ENCODE measurements at regions not wholly inside any gene's neighbourhood (a gene's known extent, or its start where the extent isn't known, plus 50 kb on each side); places are given as distances from the start of the nearest gene placed in this dataset.

DNA sequence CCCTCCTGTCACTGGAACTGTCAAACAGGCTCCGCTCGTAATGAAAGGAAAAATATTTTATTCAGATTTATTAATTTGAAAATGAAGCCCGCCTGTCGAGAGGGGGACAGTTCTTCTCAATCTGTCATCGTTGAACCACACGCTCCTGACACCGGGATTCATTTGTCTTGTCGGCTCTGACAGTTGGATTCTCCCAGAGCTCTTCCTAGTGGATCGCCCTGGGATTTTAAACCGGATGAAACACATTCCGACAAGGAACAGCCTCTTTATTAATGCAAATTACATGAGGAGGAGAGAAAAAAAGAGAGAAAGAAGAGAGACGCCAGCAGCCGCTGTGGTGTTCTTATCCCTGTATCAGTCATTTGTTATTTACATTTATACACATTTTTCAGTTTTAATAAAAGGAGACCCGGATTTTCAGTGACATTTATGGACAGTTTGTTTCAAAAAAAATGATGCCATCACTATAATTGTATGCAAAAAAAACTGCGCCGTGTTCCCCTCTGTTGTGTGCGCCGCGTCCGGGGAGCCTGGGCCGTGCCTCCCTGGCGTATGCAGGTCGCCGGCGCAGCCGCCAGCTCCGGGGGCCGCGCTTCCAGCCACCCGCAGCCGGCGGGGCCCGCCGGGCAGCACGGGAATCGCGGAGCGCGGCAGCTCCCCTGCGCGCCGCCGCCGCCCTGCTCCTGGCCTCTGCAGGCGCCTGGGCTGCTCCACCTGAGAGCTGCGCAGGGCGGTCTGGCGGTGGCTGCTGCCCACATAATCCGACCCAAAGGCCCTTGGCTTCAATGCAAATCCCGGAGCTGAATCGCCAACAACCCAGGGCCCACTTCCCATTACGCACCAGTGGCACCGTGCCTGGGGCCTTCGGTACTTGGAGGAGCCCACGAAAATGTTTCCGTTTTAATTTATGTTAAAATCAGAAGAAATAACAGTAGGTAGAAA is 237.9 kb upstream of the PBX1 start:
- Mint-ChIP-seq H3K27me3 (peaks cover 0 to 12% (median 10%) of the 10 kb centered on the region in 3 donors), H3K27ac (no peak overlapping the region), H3K9me3 (peaks cover 0 to 12% (median 2%) of the 10 kb centered on the region in 7 donors), H3K4me1 (no peaks in the 10 kb centered on the region), H3K36me3 (peaks cover 0 to 9% of the 10 kb centered on the region in 2 donors), H3K4me3 (no peak overlapping the region)
- no peak for DNase-seq
- no peak for ATAC-seq (ENCODE audit: low read depth in 2 of 2)

GRCh38 chr1:164325786-164326185 is 233.2 kb upstream of the PBX1 start:
- peaks cover 0 to 1% of the 10 kb centered on the region in 2 donors for H3K36me3 Mint-ChIP-seq
- H3K9me3 Mint-ChIP-seq: peaks cover 3 to 25% (median 10%) of the 10 kb centered on the region in 7 donors
- no peak for ATAC-seq (ENCODE audit: low read depth in 2 of 2)
- H3K4me3 Mint-ChIP-seq: no peak overlapping the region
- H3K4me1 Mint-ChIP-seq: no peaks in the 10 kb centered on the region
- no peak overlapping the region for H3K27ac Mint-ChIP-seq
- H3K27me3 Mint-ChIP-seq: peaks cover 0 to 4% (median 2%) of the 10 kb centered on the region in 3 donors
- DNase-seq: no peak

DNA sequence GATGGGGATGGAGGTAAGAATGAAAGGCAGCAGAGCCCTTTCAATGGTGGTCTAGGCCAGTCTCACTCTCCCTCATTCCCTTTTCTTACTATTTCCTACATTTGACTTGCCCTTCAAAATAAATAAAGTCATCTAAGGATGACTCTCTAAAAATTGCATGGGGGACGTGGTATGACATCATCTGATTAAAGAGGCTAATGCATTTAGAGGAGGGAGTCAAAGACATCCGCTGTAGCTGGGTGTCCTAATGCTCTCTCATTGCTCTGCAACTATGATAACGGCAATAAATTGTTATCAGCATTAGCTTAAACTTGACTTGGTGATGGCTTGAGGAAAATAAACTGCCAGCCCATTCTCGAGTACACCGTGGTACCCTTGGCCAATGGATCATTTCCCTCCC is 225.6 kb upstream of the PBX1 start:
- H3K9me3 Mint-ChIP-seq: peaks cover 0 to 7% (median 5%) of the 10 kb centered on the region in 7 donors

DNA sequence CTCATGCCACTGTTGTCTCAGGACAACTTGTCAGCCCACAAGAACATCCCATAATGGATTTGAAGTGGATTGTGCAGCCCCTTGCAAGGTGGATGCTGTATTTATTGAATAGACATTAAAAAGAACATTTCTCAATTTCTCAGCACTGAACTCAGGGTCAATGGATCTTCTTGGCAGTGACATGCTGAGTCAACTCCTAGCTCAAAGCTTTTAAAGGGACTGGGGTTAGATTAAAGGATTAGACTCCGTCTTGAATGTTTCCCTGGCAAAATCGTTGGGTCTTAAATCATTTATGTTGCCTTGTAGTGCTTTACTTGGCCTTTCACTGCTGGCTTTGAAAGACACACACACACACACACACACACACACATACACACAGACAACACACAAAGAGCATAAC is 221.6 kb upstream of the PBX1 start:
- H3K4me1 Mint-ChIP-seq: no peaks in the 10 kb centered on the region
- ATAC-seq (ENCODE audit: low read depth in 2 of 2) (no peak), DNase-seq (no peak)
- H3K4me3 Mint-ChIP-seq: no peak overlapping the region
- H3K36me3 Mint-ChIP-seq: no peaks in the 10 kb centered on the region
- peaks cover 3 to 15% (median 12%) of the 10 kb centered on the region in 7 donors for H3K9me3 Mint-ChIP-seq
- H3K27me3 Mint-ChIP-seq: no peaks in the 10 kb centered on the region
- H3K27ac Mint-ChIP-seq: no peak overlapping the region

More for the DNA sequence above, 225.6 kb upstream of the PBX1 start:
- Mint-ChIP-seq H3K27ac (no peak overlapping the region), H3K4me1 (no peaks in the 10 kb centered on the region), H3K36me3 (no peaks in the 10 kb centered on the region), H3K4me3 (no peak overlapping the region), H3K27me3 (no peaks in the 10 kb centered on the region)
- ATAC-seq (ENCODE audit: low read depth in 2 of 2) (no peak), DNase-seq (no peak)

- no peak overlapping the region for H3K4me3 Mint-ChIP-seq
- no peak overlapping the region for H3K27ac Mint-ChIP-seq
- H3K36me3 Mint-ChIP-seq: no peaks in the 10 kb centered on the region
- DNase-seq: no peak
- no peaks in the 10 kb centered on the region for H3K4me1 Mint-ChIP-seq
- ATAC-seq (ENCODE audit: low read depth in 2 of 2): no peak
- H3K27me3 Mint-ChIP-seq: no peaks in the 10 kb centered on the region
- H3K9me3 Mint-ChIP-seq: peaks cover 3 to 19% (median 12%) of the 10 kb centered on the region in 7 donors
These were observed 221.1 kb upstream of the PBX1 start for GRCh38 chr1:164337885-164338284.

GRCh38 chr1:164343189-164343588 is 215.8 kb upstream of the PBX1 start:
- Mint-ChIP-seq H3K27ac (no peak overlapping the region), H3K27me3 (no peaks in the 10 kb centered on the region), H3K4me3 (no peak overlapping the region), H3K4me1 (no peaks in the 10 kb centered on the region), H3K36me3 (no peaks in the 10 kb centered on the region), H3K9me3 (peaks cover 7 to 49% (median 15%) of the 10 kb centered on the region in 7 donors)
- no peak for DNase-seq
- ATAC-seq (ENCODE audit: low read depth in 2 of 2): no peak

- H3K36me3 Mint-ChIP-seq: peaks cover 0 to 3% of the 10 kb centered on the region in 2 donors
- H3K4me1 Mint-ChIP-seq: no peaks in the 10 kb centered on the region
- H3K27me3 Mint-ChIP-seq: no peaks in the 10 kb centered on the region
- H3K4me3 Mint-ChIP-seq: no peak overlapping the region
- no peak for ATAC-seq (ENCODE audit: low read depth in 2 of 2)
- DNase-seq: no peak
- no peak overlapping the region for H3K27ac Mint-ChIP-seq
- H3K9me3 Mint-ChIP-seq: peaks cover 0 to 57% (median 24%) of the 10 kb centered on the region in 7 donors
These were observed 211.0 kb upstream of the PBX1 start for GRCh38 chr1:164347980-164348379.

- Mint-ChIP-seq H3K27me3 (no peaks in the 10 kb centered on the region), H3K9me3 (peaks cover 0 to 12% (median 5%) of the 10 kb centered on the region in 7 donors), H3K36me3 (no peaks in the 10 kb centered on the region), H3K4me1 (no peaks in the 10 kb centered on the region), H3K4me3 (no peak overlapping the region), H3K27ac (peak overlapping the region in 1 of 6 donors; percentile 44)
- no peak for DNase-seq
- ATAC-seq (ENCODE audit: low read depth in 2 of 2): no peak
These were observed 202.5 kb upstream of the PBX1 start for GRCh38 chr1:164356511-164356910.

- no peaks in the 10 kb centered on the region for H3K36me3 Mint-ChIP-seq
- ATAC-seq (ENCODE audit: low read depth in 2 of 2): no peak
- no peak for DNase-seq
These were observed 198.7 kb upstream of the PBX1 start for GRCh38 chr1:164360265-164360664.

DNA sequence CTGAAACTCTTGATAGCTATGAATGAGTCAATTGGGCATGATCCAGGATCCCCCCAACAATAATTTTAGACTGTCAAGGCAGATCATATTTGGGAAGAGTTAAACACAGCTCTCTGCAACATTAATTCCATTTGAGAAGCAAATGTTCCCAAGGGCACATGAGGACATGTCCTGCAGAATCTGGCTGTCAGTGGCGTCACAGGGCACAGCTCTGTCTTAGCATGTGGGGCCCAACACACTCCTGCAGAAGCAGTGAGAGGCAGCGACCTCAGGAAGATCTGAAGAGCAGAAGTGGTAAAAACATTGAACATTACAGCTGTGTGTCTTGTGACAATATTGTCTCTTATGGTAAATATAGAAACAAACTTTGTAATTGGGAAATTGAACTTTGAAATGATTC is 197.1 kb upstream of the PBX1 start:
- H3K27ac Mint-ChIP-seq: no peak overlapping the region
- H3K36me3 Mint-ChIP-seq: no peaks in the 10 kb centered on the region
- DNase-seq (no peak), ATAC-seq (ENCODE audit: low read depth in 2 of 2) (no peak)
- no peak overlapping the region for H3K4me3 Mint-ChIP-seq
- H3K9me3 Mint-ChIP-seq: peaks cover 10 to 25% (median 17%) of the 10 kb centered on the region in 7 donors
- H3K27me3 Mint-ChIP-seq: no peaks in the 10 kb centered on the region
- H3K4me1 Mint-ChIP-seq: no peaks in the 10 kb centered on the region

More at GRCh38 chr1:164360265-164360664, 198.7 kb upstream of the PBX1 start:
- H3K4me3 Mint-ChIP-seq: no peak overlapping the region
- no peaks in the 10 kb centered on the region for H3K27me3 Mint-ChIP-seq
- H3K27ac Mint-ChIP-seq: no peak overlapping the region
- no peaks in the 10 kb centered on the region for H3K4me1 Mint-ChIP-seq
- H3K9me3 Mint-ChIP-seq: peaks cover 3 to 18% (median 10%) of the 10 kb centered on the region in 7 donors

- no peak overlapping the region for H3K27ac Mint-ChIP-seq
- no peaks in the 10 kb centered on the region for H3K4me1 Mint-ChIP-seq
- DNase-seq: no peak
- ATAC-seq (ENCODE audit: low read depth in 2 of 2): no peak
- no peak overlapping the region for H3K4me3 Mint-ChIP-seq
- H3K36me3 Mint-ChIP-seq: no peaks in the 10 kb centered on the region
- H3K27me3 Mint-ChIP-seq: no peaks in the 10 kb centered on the region
- peaks cover 11 to 34% (median 19%) of the 10 kb centered on the region in 7 donors for H3K9me3 Mint-ChIP-seq
These were observed 195.0 kb upstream of the PBX1 start for GRCh38 chr1:164363980-164364379.

DNA sequence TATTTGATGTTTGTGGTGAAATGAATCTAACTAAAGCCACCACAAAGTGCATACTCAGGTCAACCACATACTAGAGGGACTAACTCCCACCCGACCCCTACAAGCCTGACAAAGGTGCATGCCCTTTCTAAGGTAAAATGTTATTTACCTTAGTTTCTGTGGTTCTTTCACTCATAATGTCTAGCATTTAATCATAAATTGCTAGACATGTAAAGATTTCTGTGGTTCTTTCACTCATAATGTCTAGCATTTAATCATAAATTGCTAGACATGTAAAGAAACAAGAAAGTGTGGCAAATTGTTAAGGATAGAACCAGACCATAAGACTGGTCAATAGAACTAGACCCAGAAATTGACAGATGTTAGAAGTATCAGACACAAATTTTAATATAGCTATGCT is 193.0 kb upstream of the PBX1 start:
- DNase-seq (no peak), ATAC-seq (ENCODE audit: low read depth in 2 of 2) (no peak)
- Mint-ChIP-seq H3K4me3 (no peak overlapping the region), H3K27me3 (no peaks in the 10 kb centered on the region), H3K36me3 (no peaks in the 10 kb centered on the region), H3K9me3 (peaks cover 9 to 34% (median 19%) of the 10 kb centered on the region in 7 donors), H3K27ac (no peak overlapping the region), H3K4me1 (no peaks in the 10 kb centered on the region)

GRCh38 chr1:164369698-164370365 is 189.2 kb upstream of the PBX1 start:
- ATAC-seq (ENCODE audit: low read depth in 2 of 2) (no peak), DNase-seq (no peak)
- H3K27ac Mint-ChIP-seq: no peak overlapping the region
- no peaks in the 10 kb centered on the region for H3K36me3 Mint-ChIP-seq
- no peak overlapping the region for H3K4me3 Mint-ChIP-seq
- H3K27me3 Mint-ChIP-seq: no peaks in the 10 kb centered on the region
- no peaks in the 10 kb centered on the region for H3K4me1 Mint-ChIP-seq
- H3K9me3 Mint-ChIP-seq: peaks cover 4 to 33% (median 18%) of the 10 kb centered on the region in 7 donors

DNA sequence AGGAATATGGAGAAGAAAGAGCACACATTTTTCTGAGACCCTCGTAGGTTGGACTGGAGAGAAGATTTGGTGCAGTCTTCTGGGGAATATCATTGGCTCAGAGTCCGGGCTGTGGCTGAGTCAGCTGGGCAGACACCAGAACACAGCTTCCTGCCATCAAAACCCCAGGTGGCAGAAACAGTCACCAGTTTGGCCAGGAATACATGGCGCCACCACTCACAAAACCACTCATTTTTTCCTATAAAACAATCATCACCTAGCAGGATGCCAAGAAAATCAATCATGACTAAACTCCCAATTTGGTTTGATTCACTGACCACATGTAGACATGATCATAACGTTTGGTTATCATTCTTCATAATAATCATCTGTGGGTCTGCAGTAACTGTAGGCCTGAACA is 178.1 kb upstream of the PBX1 start:
- Mint-ChIP-seq H3K9me3 (peaks cover 0 to 10% (median 4%) of the 10 kb centered on the region in 7 donors), H3K4me3 (no peak overlapping the region), H3K27me3 (no peaks in the 10 kb centered on the region), H3K27ac (no peak overlapping the region), H3K36me3 (no peaks in the 10 kb centered on the region), H3K4me1 (no peaks in the 10 kb centered on the region)
- ATAC-seq (ENCODE audit: low read depth in 2 of 2) (no peak), DNase-seq (no peak)

Measured in naive B cell (primary cell).